Colonic mucosa (tissue), 4 donors: ENCODE measurements at regions not wholly inside any gene's neighbourhood (a gene's known extent, or its start where the extent isn't known, plus 50 kb on each side); places are given as distances from the start of the nearest gene placed in this dataset.

Experiments
- DNase-seq: peaks from one replicate; pipeline ENCODE4 v3.0.0-alpha.2; 2020
- H3K27ac ChIP-seq: fragments of 200-600 bp; one replicate; pipeline ENCODE4 v1.8.0; 2021
- H3K27me3 ChIP-seq: fragments of 200-600 bp; one replicate; pipeline ENCODE4 v1.8.0; 2021
- H3K36me3 ChIP-seq: fragments of 200-600 bp; one replicate; pipeline ENCODE4 v1.8.0; 2021
- H3K4me1 ChIP-seq: fragments of 200-600 bp; one replicate; pipeline ENCODE4 v1.8.0; 2021; ENCODE audit warnings: mild to moderate bottlenecking
- H3K4me3 ChIP-seq: fragments of 200-600 bp; one replicate; pipeline ENCODE4 v1.8.0; 2021
- H3K9ac ChIP-seq, 2 donors: one replicate each; pipeline ENCODE4 v1.7.0; 2013; ENCODE audit warnings: control low read depth in 2 of 2, low read depth in 2 of 2, low read length in 2 of 2
- H3K9me3 ChIP-seq: fragments of 200-600 bp; one replicate; pipeline ENCODE4 v1.8.0; 2021
- intact Hi-C: fragments of 100-400 bp; cut with DNase I; formaldehyde crosslinking; loops from one replicate; pipeline ENCODE4 v1.14.1; 2022
- TF ChIP-seq, protein P1 (sequence below): fragments of 200-600 bp; IDR thresholded peaks from one replicate; pipeline ENCODE4 v1.8.0; 2022; ENCODE audit warnings: antibody characterized with exemption, mild to moderate bottlenecking
- donor health status: healthy.
- donor health status: DM: no; HTN: no; CAD: no.
- donor health status: DM: no; HTN: no; CAD: no.

DNA sequence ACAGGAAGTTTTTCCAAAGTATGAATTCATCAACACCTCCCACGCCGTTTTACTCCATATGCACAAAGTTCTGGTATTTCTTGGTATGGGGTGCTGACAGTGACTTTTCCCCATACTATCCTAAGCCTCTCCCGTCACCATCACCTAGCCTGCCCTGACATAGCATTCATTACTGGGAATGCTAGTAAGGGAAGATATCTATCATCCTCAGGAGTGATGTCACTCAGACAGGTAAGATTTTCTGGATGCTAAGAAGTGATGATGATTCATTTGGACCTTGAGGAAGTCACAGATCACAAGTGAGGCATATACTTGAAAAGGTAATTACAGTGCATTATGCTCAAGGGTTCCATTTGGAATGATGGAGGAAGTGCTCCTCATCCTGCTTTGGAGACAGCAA is 355.1 kb upstream of the STAC start:
- Histone ChIP-seq H3K27me3 (no peaks in the 10 kb centered on the region), H3K36me3 (no peaks in the 10 kb centered on the region), H3K4me3 (no peak overlapping the region), H3K9ac (no peak overlapping the region), H3K27ac (no peak overlapping the region), H3K9me3 (no peaks in the 10 kb centered on the region), H3K4me1 (no peaks in the 10 kb centered on the region)
- TF ChIP-seq, protein P1, sequence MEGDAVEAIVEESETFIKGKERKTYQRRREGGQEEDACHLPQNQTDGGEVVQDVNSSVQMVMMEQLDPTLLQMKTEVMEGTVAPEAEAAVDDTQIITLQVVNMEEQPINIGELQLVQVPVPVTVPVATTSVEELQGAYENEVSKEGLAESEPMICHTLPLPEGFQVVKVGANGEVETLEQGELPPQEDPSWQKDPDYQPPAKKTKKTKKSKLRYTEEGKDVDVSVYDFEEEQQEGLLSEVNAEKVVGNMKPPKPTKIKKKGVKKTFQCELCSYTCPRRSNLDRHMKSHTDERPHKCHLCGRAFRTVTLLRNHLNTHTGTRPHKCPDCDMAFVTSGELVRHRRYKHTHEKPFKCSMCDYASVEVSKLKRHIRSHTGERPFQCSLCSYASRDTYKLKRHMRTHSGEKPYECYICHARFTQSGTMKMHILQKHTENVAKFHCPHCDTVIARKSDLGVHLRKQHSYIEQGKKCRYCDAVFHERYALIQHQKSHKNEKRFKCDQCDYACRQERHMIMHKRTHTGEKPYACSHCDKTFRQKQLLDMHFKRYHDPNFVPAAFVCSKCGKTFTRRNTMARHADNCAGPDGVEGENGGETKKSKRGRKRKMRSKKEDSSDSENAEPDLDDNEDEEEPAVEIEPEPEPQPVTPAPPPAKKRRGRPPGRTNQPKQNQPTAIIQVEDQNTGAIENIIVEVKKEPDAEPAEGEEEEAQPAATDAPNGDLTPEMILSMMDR, result no peak
- intact Hi-C loops, result no loop called here
- no peak for DNase-seq

DNA sequence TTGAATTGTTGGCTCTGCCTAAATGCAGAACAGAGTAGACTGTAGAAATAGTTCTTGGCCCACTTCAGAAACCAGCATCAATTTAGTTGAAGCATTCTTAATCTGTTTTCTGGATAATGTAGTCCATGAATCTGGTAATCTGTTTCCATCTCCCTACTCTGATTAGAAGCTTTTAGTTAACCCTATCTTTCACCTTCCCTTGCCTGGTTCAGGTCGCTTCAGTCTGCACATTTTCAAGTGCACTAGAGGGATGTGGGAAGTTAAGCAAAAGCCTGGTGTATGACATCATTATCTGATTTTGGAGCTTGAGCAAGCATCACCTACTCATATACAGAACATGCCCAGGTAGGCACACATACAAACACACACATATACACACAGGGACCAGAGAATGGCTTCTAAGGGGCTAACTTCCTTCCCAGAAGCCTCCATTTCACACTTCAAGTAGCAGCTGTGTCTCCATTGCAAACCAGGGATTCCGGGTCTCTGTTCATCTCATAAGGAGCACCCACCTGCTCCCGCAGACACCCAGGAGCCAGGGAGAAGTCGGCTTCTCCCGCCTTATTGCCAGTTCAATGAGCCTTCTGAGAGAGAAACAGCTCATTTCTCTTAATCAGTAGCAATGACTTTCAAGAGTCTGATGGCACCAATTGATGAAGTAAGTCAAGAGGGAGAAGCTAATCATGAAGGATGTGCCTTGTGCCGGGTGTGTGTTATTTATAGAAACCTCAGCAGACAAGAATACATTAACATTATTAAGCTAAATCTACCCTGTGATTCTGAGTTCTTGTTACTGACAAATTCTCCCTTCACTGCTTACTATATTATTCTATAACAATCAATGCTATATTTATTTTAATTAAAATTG is 347.9 kb upstream of the STAC start:
- no peak overlapping the region for H3K27ac ChIP-seq
- no peak overlapping the region for H3K4me3 ChIP-seq
- intact Hi-C loops, result no loop called here
- no peak overlapping the region for H3K9ac ChIP-seq
- no peaks in the 10 kb centered on the region for H3K27me3 ChIP-seq
- TF ChIP-seq, protein P1, result no peak
- no peaks in the 10 kb centered on the region for H3K9me3 ChIP-seq
- no peaks in the 10 kb centered on the region for H3K4me1 ChIP-seq
- no peak for DNase-seq
- H3K36me3 ChIP-seq, result no peaks in the 10 kb centered on the region

DNA sequence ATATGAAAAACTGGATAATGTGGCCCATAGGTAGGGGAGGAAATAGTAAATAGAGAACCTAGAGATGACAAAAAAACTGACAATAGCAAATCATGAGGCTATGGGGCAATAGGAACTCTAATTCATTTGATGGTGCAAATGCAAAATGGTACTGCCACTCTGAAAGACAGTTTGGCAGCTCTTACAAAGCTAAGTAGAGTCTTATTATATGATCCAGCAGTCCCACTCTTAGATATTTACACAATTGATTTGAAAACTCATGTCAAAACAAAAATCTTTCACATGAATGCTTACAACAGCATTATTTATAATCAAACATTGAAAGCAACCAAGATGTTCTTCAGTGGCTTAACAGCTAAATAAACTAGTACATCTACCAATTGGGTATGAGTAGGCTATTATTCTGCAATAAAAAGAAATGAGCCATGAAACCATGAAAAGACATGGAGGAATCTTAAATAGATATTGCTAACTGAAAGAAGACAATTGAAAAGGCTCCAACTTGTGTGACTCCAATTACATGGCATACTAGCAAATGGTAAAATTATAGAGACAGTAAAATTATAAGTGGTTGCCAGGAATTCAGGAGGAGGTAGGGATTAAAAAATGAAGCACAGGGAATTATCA is 321.8 kb upstream of the STAC start:
- intact Hi-C loops, result no loop called here
- DNase-seq, result no peak
- Histone ChIP-seq H3K27me3 (no peaks in the 10 kb centered on the region), H3K4me1 (no peaks in the 10 kb centered on the region), H3K36me3 (no peaks in the 10 kb centered on the region), H3K9ac (no peak overlapping the region), H3K9me3 (no peaks in the 10 kb centered on the region), H3K4me3 (no peak overlapping the region), H3K27ac (no peak overlapping the region)
- TF ChIP-seq, protein P1, result no peak

DNA sequence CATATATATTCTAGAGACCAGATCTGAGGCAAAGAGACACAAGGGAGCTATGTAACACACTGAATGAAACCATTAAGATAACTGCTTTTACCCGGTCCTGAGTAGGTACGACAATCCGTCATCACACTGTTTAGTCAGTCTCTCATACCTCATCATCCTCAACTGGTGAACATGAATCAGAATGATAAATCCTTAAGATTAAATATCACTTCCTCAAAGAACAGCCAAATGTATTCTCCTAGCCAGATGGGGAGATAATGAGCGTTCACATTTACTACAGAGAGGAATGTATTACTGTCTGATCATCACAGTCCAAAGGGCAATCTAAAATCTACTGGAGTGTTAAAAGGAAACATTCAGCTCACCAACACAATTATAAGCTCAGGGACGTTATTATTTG is 319.4 kb upstream of the STAC start:
- H3K27me3 ChIP-seq, result no peaks in the 10 kb centered on the region
- no peak for DNase-seq
- no peak overlapping the region for H3K4me3 ChIP-seq
- H3K4me1 ChIP-seq, result no peaks in the 10 kb centered on the region
- H3K27ac ChIP-seq, result no peak overlapping the region
- TF ChIP-seq, protein P1, result no peak
- intact Hi-C loops, result no loop called here
- no peaks in the 10 kb centered on the region for H3K9me3 ChIP-seq
- no peaks in the 10 kb centered on the region for H3K36me3 ChIP-seq
- H3K9ac ChIP-seq, result no peak overlapping the region

DNA sequence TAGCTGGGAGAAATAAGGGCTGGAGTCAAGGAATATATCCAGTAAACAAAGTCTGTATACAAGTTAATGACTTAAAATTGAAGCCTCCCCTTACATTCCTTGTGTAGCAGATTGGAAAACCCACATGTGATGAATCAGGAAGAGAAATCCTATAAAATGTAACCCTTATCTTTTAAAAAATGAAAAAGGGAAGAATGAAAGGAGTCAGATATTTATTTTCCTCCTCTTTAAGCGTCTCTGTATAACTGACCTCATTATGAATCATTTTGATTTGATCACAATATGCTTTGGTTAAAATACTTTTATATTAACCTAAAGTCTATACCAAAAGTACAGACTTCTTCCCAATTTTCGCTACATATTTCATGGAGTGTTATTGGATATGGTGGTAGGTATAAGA is 316.3 kb upstream of the STAC start:
- no peak overlapping the region for H3K4me3 ChIP-seq
- intact Hi-C loops, result no loop called here
- TF ChIP-seq, protein P1, result no peak
- H3K4me1 ChIP-seq, result no peaks in the 10 kb centered on the region
- no peaks in the 10 kb centered on the region for H3K9me3 ChIP-seq
- no peaks in the 10 kb centered on the region for H3K27me3 ChIP-seq
- no peak for DNase-seq
- no peak overlapping the region for H3K9ac ChIP-seq
- H3K36me3 ChIP-seq, result no peaks in the 10 kb centered on the region
- H3K27ac ChIP-seq, result no peak overlapping the region
